IPS-20b (cell line): ENCODE measurements at regions not wholly inside any gene's neighbourhood (a gene's known extent, or its start where the extent isn't known, plus 50 kb on each side); places are given as distances from the start of the nearest gene placed in this dataset.

ENCODE experiments used
- H3K27ac ChIP-seq: one replicate; pipeline ENCODE4 v1.5.1; 2013; ENCODE audit warnings: low read length
- H3K27me3 ChIP-seq: 2 replicates; pipeline ENCODE4 v1.6.1; 2013; ENCODE audit warnings: mild to moderate bottlenecking, low read length, inconsistent platforms; ENCODE audit not compliant: insufficient read depth
- H3K36me3 ChIP-seq: 2 replicates; pipeline ENCODE4 v1.6.1; 2013; ENCODE audit warnings: low read depth, mild to moderate bottlenecking, inconsistent platforms, low read length, moderate library complexity; ENCODE audit not compliant: insufficient read depth
- H3K4me1 ChIP-seq: 2 replicates; pipeline ENCODE4 v1.6.1; 2013; ENCODE audit warnings: mild to moderate bottlenecking, control low read depth, inconsistent platforms, low read length, moderate library complexity; ENCODE audit not compliant: insufficient read depth
- H3K4me3 ChIP-seq: 2 replicates; pipeline ENCODE4 v1.5.1; 2013; ENCODE audit warnings: mild to moderate bottlenecking, low read length, inconsistent platforms
- H3K9ac ChIP-seq: 2 replicates; pipeline ENCODE4 v1.6.1; 2013; ENCODE audit warnings: low read depth, mild to moderate bottlenecking, inconsistent platforms, low read length, moderate library complexity
- H3K9me3 ChIP-seq: 2 replicates; pipeline ENCODE4 v1.6.1; 2013; ENCODE audit warnings: mild to moderate bottlenecking, low read depth, low read length, inconsistent platforms; ENCODE audit not compliant: insufficient read depth

GRCh38 chr13:76812206-76812897 is 73.9 kb downstream of the KCTD12 start:
- no peak overlapping the region for H3K27ac ChIP-seq
- no peaks in the 10 kb centered on the region for H3K27me3 ChIP-seq
- H3K9ac ChIP-seq, result no peak overlapping the region
- H3K9me3 ChIP-seq, result no peaks in the 10 kb centered on the region
- no peaks in the 10 kb centered on the region for H3K36me3 ChIP-seq
- H3K4me1 ChIP-seq, result no peaks in the 10 kb centered on the region
- H3K4me3 ChIP-seq, result no peak overlapping the region

GRCh38 chr13:76809389-76809788 is 76.8 kb downstream of the KCTD12 start:
- H3K9me3 ChIP-seq, result no peaks in the 10 kb centered on the region
- H3K27me3 ChIP-seq, result no peaks in the 10 kb centered on the region
- no peaks in the 10 kb centered on the region for H3K4me1 ChIP-seq
- no peaks in the 10 kb centered on the region for H3K36me3 ChIP-seq
- no peak overlapping the region for H3K4me3 ChIP-seq
- H3K27ac ChIP-seq, result no peak overlapping the region
- no peak overlapping the region for H3K9ac ChIP-seq

- no peaks in the 10 kb centered on the region for H3K36me3 ChIP-seq
- no peaks in the 10 kb centered on the region for H3K27me3 ChIP-seq
- no peak overlapping the region for H3K9ac ChIP-seq
- no peak overlapping the region for H3K4me3 ChIP-seq
- no peaks in the 10 kb centered on the region for H3K9me3 ChIP-seq
- H3K27ac ChIP-seq, result no peak overlapping the region
- no peaks in the 10 kb centered on the region for H3K4me1 ChIP-seq
Observed at GRCh38 chr13:76808927-76809326, 77.3 kb downstream of the KCTD12 start.

- H3K9me3 ChIP-seq, result no peaks in the 10 kb centered on the region
- H3K27me3 ChIP-seq, result no peaks in the 10 kb centered on the region
- H3K9ac ChIP-seq, result no peak overlapping the region
- no peaks in the 10 kb centered on the region for H3K36me3 ChIP-seq
- H3K4me1 ChIP-seq, result no peaks in the 10 kb centered on the region
- H3K27ac ChIP-seq, result no peak overlapping the region
- H3K4me3 ChIP-seq, result no peak overlapping the region
Observed at GRCh38 chr13:76804801-76805200, 81.4 kb downstream of the KCTD12 start.

GRCh38 chr13:76803831-76804230 is 82.4 kb downstream of the KCTD12 start:
- Histone ChIP-seq H3K9ac (no peak overlapping the region), H3K36me3 (no peaks in the 10 kb centered on the region), H3K27me3 (no peaks in the 10 kb centered on the region), H3K27ac (no peak overlapping the region), H3K4me1 (no peaks in the 10 kb centered on the region), H3K4me3 (no peak overlapping the region), H3K9me3 (no peaks in the 10 kb centered on the region)

GRCh38 chr13:76800943-76801342 is 85.3 kb downstream of the KCTD12 start:
- Histone ChIP-seq H3K27ac (no peak overlapping the region), H3K4me3 (no peak overlapping the region), H3K27me3 (no peaks in the 10 kb centered on the region), H3K9me3 (no peaks in the 10 kb centered on the region), H3K36me3 (no peaks in the 10 kb centered on the region), H3K4me1 (no peaks in the 10 kb centered on the region), H3K9ac (no peak overlapping the region)

- no peaks in the 10 kb centered on the region for H3K4me1 ChIP-seq
- no peaks in the 10 kb centered on the region for H3K27me3 ChIP-seq
- no peak overlapping the region for H3K4me3 ChIP-seq
- H3K36me3 ChIP-seq, result no peaks in the 10 kb centered on the region
- H3K9me3 ChIP-seq, result no peaks in the 10 kb centered on the region
- H3K9ac ChIP-seq, result no peak overlapping the region
- no peak overlapping the region for H3K27ac ChIP-seq
Observed at GRCh38 chr13:76799696-76800095, 86.5 kb downstream of the KCTD12 start.

- H3K4me3 ChIP-seq, result no peak overlapping the region
Observed at GRCh38 chr13:76798037-76798436, 88.2 kb downstream of the KCTD12 start.

GRCh38 chr13:76797361-76797760 is 88.8 kb downstream of the KCTD12 start:
- H3K4me3 ChIP-seq, result no peak overlapping the region
- H3K36me3 ChIP-seq, result no peaks in the 10 kb centered on the region
- H3K27me3 ChIP-seq, result no peaks in the 10 kb centered on the region
- H3K9ac ChIP-seq, result no peak overlapping the region
- H3K27ac ChIP-seq, result no peak overlapping the region
- H3K9me3 ChIP-seq, result no peaks in the 10 kb centered on the region
- H3K4me1 ChIP-seq, result no peaks in the 10 kb centered on the region

More at GRCh38 chr13:76798037-76798436, 88.2 kb downstream of the KCTD12 start:
- no peaks in the 10 kb centered on the region for H3K9me3 ChIP-seq
- no peak overlapping the region for H3K9ac ChIP-seq
- H3K36me3 ChIP-seq, result no peaks in the 10 kb centered on the region
- H3K4me1 ChIP-seq, result no peaks in the 10 kb centered on the region
- H3K27ac ChIP-seq, result no peak overlapping the region
- H3K27me3 ChIP-seq, result no peaks in the 10 kb centered on the region

GRCh38 chr13:76796851-76797250 is 89.4 kb downstream of the KCTD12 start:
- Histone ChIP-seq H3K36me3 (no peaks in the 10 kb centered on the region), H3K9me3 (no peaks in the 10 kb centered on the region), H3K9ac (no peak overlapping the region), H3K4me1 (no peaks in the 10 kb centered on the region), H3K27ac (no peak overlapping the region), H3K4me3 (no peak overlapping the region), H3K27me3 (no peaks in the 10 kb centered on the region)

- Histone ChIP-seq H3K36me3 (no peaks in the 10 kb centered on the region), H3K27ac (no peak overlapping the region), H3K9me3 (no peaks in the 10 kb centered on the region), H3K9ac (no peak overlapping the region), H3K27me3 (no peaks in the 10 kb centered on the region), H3K4me3 (no peak overlapping the region), H3K4me1 (0 out of 2 replicates have a peak, but pooled peaks cover under 1% of the 10 kb centered on the region)
Observed at GRCh38 chr13:76795701-76796695, 90.2 kb downstream of the KCTD12 start.
